ENCODE measurements at regions not wholly inside any gene's neighbourhood (a gene's known extent, or its start where the extent isn't known, plus 50 kb on each side); places are given as distances from the start of the nearest gene placed in this dataset.
A peak's percentile ranks its signal among the peaks of the same experiment; 100 is the strongest.

GRCh38 chr12:91729543-91729942 is 416.1 kb downstream of the BTG1 start:
- Mint-ChIP-seq H3K36me3 (ENCODE audit: low read depth, unreplicated experiment) (no peaks in the 10 kb centered on the region), H3K4me3 (ENCODE audit: unreplicated experiment) (no peak overlapping the region), H3K4me1 (ENCODE audit: low read depth, unreplicated experiment) (no peaks in the 10 kb centered on the region), H3K27ac (ENCODE audit: unreplicated experiment) (no peak overlapping the region), H3K9me3 (ENCODE audit: unreplicated experiment) (peaks cover 3% of the 10 kb centered on the region), H3K27me3 (ENCODE audit: low read depth, unreplicated experiment) (no peaks in the 10 kb centered on the region)
- Histone ChIP-seq H3K4me3 (ENCODE audit: insufficient read depth, low read depth, low read length) (no peak overlapping the region), H3K4me1 (ENCODE audit: insufficient read depth, low read length) (no peaks in the 10 kb centered on the region), H3K36me3 (ENCODE audit: insufficient read depth, low read length) (no peaks in the 10 kb centered on the region), H3K79me2 (ENCODE audit: insufficient read depth, low read length) (no peaks in the 10 kb centered on the region), H3K9me3 (ENCODE audit: insufficient read depth, low read depth, low read length) (no peaks in the 10 kb centered on the region), H2AFZ (ENCODE audit: low read depth, low read length) (no peak overlapping the region), H3K27me3 (ENCODE audit: insufficient read depth, low read length) (no peaks in the 10 kb centered on the region), H4K20me1 (ENCODE audit: insufficient read depth, low read length) (no peaks in the 10 kb centered on the region), H3K27ac (ENCODE audit: low read depth, low read length) (no peak overlapping the region), H3K4me2 (ENCODE audit: low read length) (no peak overlapping the region), H3K9ac (ENCODE audit: low read length) (no peak overlapping the region)
- DNase-seq (ENCODE audit: low read depth) (no peak), FAIRE-seq (no peak)
- TF ChIP-seq EZH2 (IDR thresholded peaks at IDR 0.05; ENCODE audit: insufficient read depth, low read length), result no peak
- TF ChIP-seq CTCF (IDR thresholded peaks at IDR 0.05; ENCODE audit: insufficient read depth, low read depth, low read length), result no peak

- TF ChIP-seq CTCF (IDR thresholded peaks at IDR 0.05; ENCODE audit: insufficient read depth, low read depth, low read length), result no peak
- no peak for TF ChIP-seq EZH2 (IDR thresholded peaks at IDR 0.05; ENCODE audit: insufficient read depth, low read length)
- peaks cover 1% of the 10 kb centered on the region for H3K4me1 Mint-ChIP-seq (ENCODE audit: low read depth, unreplicated experiment)
- H3K27me3 ChIP-seq (ENCODE audit: insufficient read depth, low read length), result no peaks in the 10 kb centered on the region
- no peaks in the 10 kb centered on the region for H3K79me2 ChIP-seq (ENCODE audit: insufficient read depth, low read length)
- no peaks in the 10 kb centered on the region for H3K36me3 ChIP-seq (ENCODE audit: insufficient read depth, low read length)
- H3K9me3 Mint-ChIP-seq (ENCODE audit: unreplicated experiment), result no peaks in the 10 kb centered on the region
- no peaks in the 10 kb centered on the region for H4K20me1 ChIP-seq (ENCODE audit: insufficient read depth, low read length)
- no peak overlapping the region for H3K9ac ChIP-seq (ENCODE audit: low read length)
- no peak overlapping the region for H3K4me2 ChIP-seq (ENCODE audit: low read length)
- H3K4me1 ChIP-seq (ENCODE audit: insufficient read depth, low read length), result no peaks in the 10 kb centered on the region
- H3K9me3 ChIP-seq (ENCODE audit: insufficient read depth, low read depth, low read length), result no peaks in the 10 kb centered on the region
- H3K36me3 Mint-ChIP-seq (ENCODE audit: low read depth, unreplicated experiment), result no peaks in the 10 kb centered on the region
- DNase-seq (ENCODE audit: low read depth), result no peak
- no peaks in the 10 kb centered on the region for H3K27me3 Mint-ChIP-seq (ENCODE audit: low read depth, unreplicated experiment)
- no peak overlapping the region for H3K4me3 ChIP-seq (ENCODE audit: insufficient read depth, low read depth, low read length)
- no peak overlapping the region for H2AFZ ChIP-seq (ENCODE audit: low read depth, low read length)
- H3K27ac ChIP-seq (ENCODE audit: low read depth, low read length), result no peak overlapping the region
- FAIRE-seq, result no peak
- no peak overlapping the region for H3K27ac Mint-ChIP-seq (ENCODE audit: unreplicated experiment)
- H3K4me3 Mint-ChIP-seq (ENCODE audit: unreplicated experiment), result no peak overlapping the region
Measured at GRCh38 chr12:91723191-91723590, 422.5 kb downstream of the BTG1 start.

- no peak overlapping the region for H3K4me3 ChIP-seq (ENCODE audit: insufficient read depth, low read depth, low read length)
- FAIRE-seq (no peak), DNase-seq (ENCODE audit: low read depth) (peak; percentile 10)
- Mint-ChIP-seq H3K27ac (ENCODE audit: unreplicated experiment) (no peak overlapping the region), H3K36me3 (ENCODE audit: low read depth, unreplicated experiment) (no peaks in the 10 kb centered on the region), H3K4me1 (ENCODE audit: low read depth, unreplicated experiment) (peaks cover 1% of the 10 kb centered on the region), H3K27me3 (ENCODE audit: low read depth, unreplicated experiment) (no peaks in the 10 kb centered on the region), H3K9me3 (ENCODE audit: unreplicated experiment) (no peaks in the 10 kb centered on the region), H3K4me3 (ENCODE audit: unreplicated experiment) (no peak overlapping the region)
- H3K27me3 ChIP-seq (ENCODE audit: insufficient read depth, low read length), result no peaks in the 10 kb centered on the region
- no peak overlapping the region for H3K27ac ChIP-seq (ENCODE audit: low read depth, low read length)
- H3K79me2 ChIP-seq (ENCODE audit: insufficient read depth, low read length), result no peaks in the 10 kb centered on the region
- H3K4me1 ChIP-seq (ENCODE audit: insufficient read depth, low read length), result no peaks in the 10 kb centered on the region
- no peak overlapping the region for H3K9ac ChIP-seq (ENCODE audit: low read length)
- TF ChIP-seq CTCF (IDR thresholded peaks at IDR 0.05; ENCODE audit: insufficient read depth, low read depth, low read length) (no peak), EZH2 (IDR thresholded peaks at IDR 0.05; ENCODE audit: insufficient read depth, low read length) (no peak)
- H3K4me2 ChIP-seq (ENCODE audit: low read length), result no peak overlapping the region
- H3K36me3 ChIP-seq (ENCODE audit: insufficient read depth, low read length), result no peaks in the 10 kb centered on the region
- H2AFZ ChIP-seq (ENCODE audit: low read depth, low read length), result no peak overlapping the region
- no peaks in the 10 kb centered on the region for H4K20me1 ChIP-seq (ENCODE audit: insufficient read depth, low read length)
- no peaks in the 10 kb centered on the region for H3K9me3 ChIP-seq (ENCODE audit: insufficient read depth, low read depth, low read length)
Measured at GRCh38 chr12:91722072-91722471, 423.6 kb downstream of the BTG1 start.
